ENCODE measurements at regions not wholly inside any gene's neighbourhood (a gene's known extent, or its start where the extent isn't known, plus 50 kb on each side); places are given as distances from the start of the nearest gene placed in this dataset.

GRCh38 chr4:11702886-11703557, 274.3 kb upstream of the HS3ST1 start:
- TF ChIP-seq CTCF (IDR thresholded peaks at IDR 0.05) (no peak), POLR2A (IDR thresholded peaks at IDR 0.05) (no peak)
